ENCODE measurements at regions not wholly inside any gene's neighbourhood (a gene's known extent, or its start where the extent isn't known, plus 50 kb on each side); places are given as distances from the start of the nearest gene placed in this dataset.

DNA sequence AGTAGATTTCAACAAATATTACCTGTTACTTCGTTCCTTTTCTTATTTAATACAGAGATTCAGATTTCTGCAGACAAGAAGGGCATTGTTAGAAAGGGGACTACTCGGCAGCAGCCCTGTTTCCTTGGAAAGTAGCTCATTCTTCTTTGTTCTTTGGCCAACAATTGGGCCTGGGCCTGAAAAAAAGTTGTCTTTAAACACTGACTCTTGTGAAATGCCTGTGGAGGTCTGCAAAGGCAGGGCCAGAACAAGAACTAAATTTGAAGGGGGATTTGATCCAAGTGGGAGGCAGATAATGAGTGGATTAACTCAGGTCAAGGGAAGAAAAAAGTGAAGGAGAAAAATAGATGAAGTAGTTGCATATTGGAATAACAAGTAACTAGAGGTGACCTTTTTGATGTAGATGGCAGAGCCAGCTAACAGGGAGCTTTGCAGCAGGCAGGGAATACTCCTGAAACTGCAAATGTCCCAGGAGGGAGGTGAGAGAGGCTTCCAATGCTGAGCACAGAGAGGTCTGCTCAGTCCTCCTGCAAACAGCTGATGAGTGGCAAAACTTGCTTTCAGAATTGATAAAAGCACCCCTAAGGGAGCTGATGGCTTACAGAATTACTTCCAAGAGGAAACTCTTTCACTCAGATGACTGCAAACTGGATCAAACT, 393.2 kb upstream of the HS3ST1 start:
- BruUV-seq (replicated peaks) = no TSS peak
- TF ChIP-seq EZH2phosphoT487 (IDR thresholded peaks at IDR 0.05; ENCODE audit: borderline replicate concordance, low read length) = no peak
- TF ChIP-seq EZH2 (IDR thresholded peaks at IDR 0.05; ENCODE audit: low read length, unreplicated experiment) = no peak
- TF ChIP-seq, protein P1, sequence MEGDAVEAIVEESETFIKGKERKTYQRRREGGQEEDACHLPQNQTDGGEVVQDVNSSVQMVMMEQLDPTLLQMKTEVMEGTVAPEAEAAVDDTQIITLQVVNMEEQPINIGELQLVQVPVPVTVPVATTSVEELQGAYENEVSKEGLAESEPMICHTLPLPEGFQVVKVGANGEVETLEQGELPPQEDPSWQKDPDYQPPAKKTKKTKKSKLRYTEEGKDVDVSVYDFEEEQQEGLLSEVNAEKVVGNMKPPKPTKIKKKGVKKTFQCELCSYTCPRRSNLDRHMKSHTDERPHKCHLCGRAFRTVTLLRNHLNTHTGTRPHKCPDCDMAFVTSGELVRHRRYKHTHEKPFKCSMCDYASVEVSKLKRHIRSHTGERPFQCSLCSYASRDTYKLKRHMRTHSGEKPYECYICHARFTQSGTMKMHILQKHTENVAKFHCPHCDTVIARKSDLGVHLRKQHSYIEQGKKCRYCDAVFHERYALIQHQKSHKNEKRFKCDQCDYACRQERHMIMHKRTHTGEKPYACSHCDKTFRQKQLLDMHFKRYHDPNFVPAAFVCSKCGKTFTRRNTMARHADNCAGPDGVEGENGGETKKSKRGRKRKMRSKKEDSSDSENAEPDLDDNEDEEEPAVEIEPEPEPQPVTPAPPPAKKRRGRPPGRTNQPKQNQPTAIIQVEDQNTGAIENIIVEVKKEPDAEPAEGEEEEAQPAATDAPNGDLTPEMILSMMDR (conservative IDR thresholded peaks at IDR 0.05; ENCODE audit: low read depth, low read length) = no peak
- intact Hi-C loops (cut with micrococcal nuclease) = no loop called here
- no peaks in the 10 kb centered on the region for H3K27me3 ChIP-seq (ENCODE audit: low read length)
- H3K4me2 ChIP-seq (ENCODE audit: low read length) = no peak overlapping the region
- ChIA-PET CTCF (no interaction called here), POLR2A (ENCODE audit: unreplicated experiment) (no interaction called here)
- no peaks in the 10 kb centered on the region for H3K9me2 ChIP-seq (replicated peaks; ENCODE audit: low read length)
- no peak overlapping the region for H3K9ac ChIP-seq (ENCODE audit: low read length)
- no peaks in the 10 kb centered on the region for H3F3A ChIP-seq (ENCODE audit: low read length, unreplicated experiment)
- no peaks in the 10 kb centered on the region for H3K36me3 ChIP-seq (ENCODE audit: low read depth, low read length)
- no peaks in the 10 kb centered on the region for H3K4me1 ChIP-seq (ENCODE audit: insufficient read depth, low read length)
- no peaks in the 10 kb centered on the region for H3K9me3 ChIP-seq (ENCODE audit: low read length)
- no peak overlapping the region for H2AFZ ChIP-seq (ENCODE audit: low read length)
- no peaks in the 10 kb centered on the region for H4K20me1 ChIP-seq (ENCODE audit: low read length)
- no peaks in the 10 kb centered on the region for H3K79me2 ChIP-seq (ENCODE audit: low read length)
- H3K27ac ChIP-seq (ENCODE audit: low read length) = no peak overlapping the region
- ATAC-seq = no peak
- no peak overlapping the region for H3K4me3 ChIP-seq (ENCODE audit: low read length)
- no peak for DNase-seq

DNA sequence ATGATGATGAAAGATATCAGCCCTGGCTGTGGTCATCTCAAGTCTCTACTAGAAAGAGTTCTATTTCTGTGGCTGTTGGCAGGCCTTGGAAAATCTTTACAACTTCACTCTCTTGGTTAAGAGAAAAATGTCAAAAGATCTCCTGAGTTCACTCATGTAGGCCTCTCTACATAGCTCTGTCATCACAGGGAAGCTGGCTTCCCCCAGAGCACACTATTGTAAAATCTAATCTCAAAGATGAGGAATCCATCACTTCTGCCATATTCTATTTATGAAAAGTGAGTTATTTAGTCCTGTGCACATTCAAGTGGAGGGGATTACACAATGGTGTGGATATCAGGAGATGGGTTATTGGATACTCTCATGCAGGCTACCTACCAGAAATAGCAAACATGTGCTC, 388.4 kb upstream of the HS3ST1 start:
- Histone ChIP-seq H3K4me1 (ENCODE audit: insufficient read depth, low read length) (no peaks in the 10 kb centered on the region), H3K36me3 (ENCODE audit: low read depth, low read length) (no peaks in the 10 kb centered on the region), H3K9me2 (replicated peaks; ENCODE audit: low read length) (no peaks in the 10 kb centered on the region), H2AFZ (ENCODE audit: low read length) (no peak overlapping the region), H4K20me1 (ENCODE audit: low read length) (no peaks in the 10 kb centered on the region), H3K4me2 (ENCODE audit: low read length) (no peak overlapping the region), H3K27me3 (ENCODE audit: low read length) (peaks cover 13% of the 10 kb centered on the region; the same call in 1 of the 2 replicates), H3K27ac (ENCODE audit: low read length) (no peak overlapping the region), H3K79me2 (ENCODE audit: low read length) (no peaks in the 10 kb centered on the region), H3K9me3 (ENCODE audit: low read length) (no peaks in the 10 kb centered on the region), H3F3A (ENCODE audit: low read length, unreplicated experiment) (no peaks in the 10 kb centered on the region), H3K9ac (ENCODE audit: low read length) (no peak overlapping the region), H3K4me3 (ENCODE audit: low read length) (no peak overlapping the region)
- CTCF ChIA-PET = no interaction called here
- intact Hi-C loops (cut with micrococcal nuclease) = no loop called here
- POLR2A ChIA-PET (ENCODE audit: unreplicated experiment) = no interaction called here
- ATAC-seq (no peak), DNase-seq (no peak)
- TF ChIP-seq EZH2 (IDR thresholded peaks at IDR 0.05; ENCODE audit: low read length, unreplicated experiment) (no peak), EZH2phosphoT487 (IDR thresholded peaks at IDR 0.05; ENCODE audit: borderline replicate concordance, low read length) (no peak)
- TF ChIP-seq, protein P1 (conservative IDR thresholded peaks at IDR 0.05; ENCODE audit: low read depth, low read length) = no peak
- no TSS peak for BruUV-seq (replicated peaks)

DNA sequence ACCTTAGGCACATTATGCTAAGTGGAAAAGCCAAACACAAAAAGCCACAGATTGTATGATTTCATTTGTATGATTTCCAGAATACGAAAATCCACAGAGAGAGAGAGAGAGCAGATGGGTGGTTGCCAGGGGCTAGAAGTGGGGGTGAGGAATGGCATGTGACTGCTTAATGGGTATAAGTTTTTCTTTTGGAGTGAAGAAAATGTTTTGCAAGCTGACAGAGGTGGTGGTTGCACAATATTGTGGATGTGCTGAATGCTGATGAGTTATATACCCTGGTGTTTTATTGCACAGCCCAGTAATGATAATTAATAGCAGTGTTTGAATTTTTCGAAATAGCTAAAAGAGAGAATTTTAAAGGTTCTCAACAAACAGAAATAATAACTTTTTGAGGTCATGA, 386.1 kb upstream of the HS3ST1 start:
- H3K4me1 ChIP-seq (ENCODE audit: insufficient read depth, low read length) = no peaks in the 10 kb centered on the region
- no peaks in the 10 kb centered on the region for H3K79me2 ChIP-seq (ENCODE audit: low read length)
- no peak overlapping the region for H3K4me3 ChIP-seq (ENCODE audit: low read length)
- H3K27me3 ChIP-seq (ENCODE audit: low read length) = peaks cover 13% of the 10 kb centered on the region; the same call in 1 of the 2 replicates
- no peaks in the 10 kb centered on the region for H3K36me3 ChIP-seq (ENCODE audit: low read depth, low read length)
- ATAC-seq (no peak), DNase-seq (no peak)
- H3F3A ChIP-seq (ENCODE audit: low read length, unreplicated experiment) = no peaks in the 10 kb centered on the region
- no peak overlapping the region for H3K9ac ChIP-seq (ENCODE audit: low read length)
- H3K4me2 ChIP-seq (ENCODE audit: low read length) = no peak overlapping the region
- no peak overlapping the region for H2AFZ ChIP-seq (ENCODE audit: low read length)
- CTCF ChIA-PET = no interaction called here
- no peak overlapping the region for H3K27ac ChIP-seq (ENCODE audit: low read length)
- no peaks in the 10 kb centered on the region for H3K9me2 ChIP-seq (replicated peaks; ENCODE audit: low read length)
- no peaks in the 10 kb centered on the region for H4K20me1 ChIP-seq (ENCODE audit: low read length)
- H3K9me3 ChIP-seq (ENCODE audit: low read length) = no peaks in the 10 kb centered on the region
- BruUV-seq (replicated peaks) = no TSS peak
- TF ChIP-seq EZH2phosphoT487 (IDR thresholded peaks at IDR 0.05; ENCODE audit: borderline replicate concordance, low read length) (no peak), EZH2 (IDR thresholded peaks at IDR 0.05; ENCODE audit: low read length, unreplicated experiment) (no peak)
- TF ChIP-seq, protein P1 (conservative IDR thresholded peaks at IDR 0.05; ENCODE audit: low read depth, low read length) = no peak
- intact Hi-C loops (cut with micrococcal nuclease) = no loop called here
- POLR2A ChIA-PET (ENCODE audit: unreplicated experiment) = no interaction called here

Measured in PC-3 (cell line).